Left ventricle myocardium superior (tissue), 1 donor: ENCODE measurements at regions not wholly inside any gene's neighbourhood (a gene's known extent, or its start where the extent isn't known, plus 50 kb on each side); places are given as distances from the start of the nearest gene placed in this dataset.

Experiments
- ATAC-seq: fragments of 200-7000 bp; cut with Tn5 transposase; one replicate; pipeline ENCODE4 v1.9.1; 2020; ENCODE audit warnings: mild to moderate bottlenecking, moderate library complexity
- DNase-seq: peaks from one replicate; pipeline ENCODE4 v3.0.0-alpha.2; 2020
- intact Hi-C: fragments of 100-400 bp; cut with micrococcal nuclease; formaldehyde crosslinking; loops from one replicate; pipeline ENCODE4 v1.11.0; 2022
- donor health status: DM: no; HTN: yes; CAD: no; lungs with severe emphysema.

GRCh38 chr1:17957588-17958267 lies 149.9 kb upstream of the IGSF21 start:
- peak; percentile 44 for ATAC-seq
- intact Hi-C loops: no loop called here
- DNase-seq: no peak

GRCh38 chr1:17958704-17959103 lies 148.9 kb upstream of the IGSF21 start:
- intact Hi-C loops: no loop called here
- no peak for ATAC-seq
- no peak for DNase-seq

GRCh38 chr1:17963513-17963912 lies 144.1 kb upstream of the IGSF21 start:
- DNase-seq (no peak), ATAC-seq (no peak)
- intact Hi-C loops: no loop called here

DNA sequence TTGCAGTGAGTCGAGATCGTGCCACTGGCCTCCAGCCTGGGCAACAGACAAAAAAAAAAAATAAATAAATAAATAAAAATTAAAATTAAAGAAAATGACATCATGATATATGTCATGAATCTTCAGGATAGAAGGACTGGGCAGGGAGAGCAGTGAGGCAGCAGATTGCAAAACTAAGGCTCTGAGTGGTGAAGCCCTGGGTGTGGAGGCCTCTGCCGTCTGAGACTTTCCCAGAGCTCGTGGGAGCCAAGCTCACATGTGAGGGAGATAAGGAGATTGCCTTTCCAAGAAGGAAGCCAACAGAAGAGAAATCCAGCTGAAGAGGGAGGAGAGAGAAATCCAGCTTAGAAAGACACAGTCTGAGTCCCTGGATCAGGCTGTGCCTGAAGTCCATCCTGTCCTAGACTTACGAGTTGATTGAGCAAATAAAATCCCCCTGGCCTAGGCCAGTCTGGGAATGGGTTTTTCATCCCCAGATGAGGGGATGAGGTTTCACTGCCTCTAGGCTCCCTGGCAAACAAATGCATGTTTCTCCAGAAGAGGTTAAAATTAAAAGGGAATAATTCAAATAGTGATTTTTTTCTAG lies 142.0 kb upstream of the IGSF21 start:
- peak; percentile 43 for ATAC-seq

GRCh38 chr1:17966341-17966740 lies 141.3 kb upstream of the IGSF21 start:
- no peak for DNase-seq
- peak; percentile 18 for ATAC-seq
- intact Hi-C loops: no loop called here

More for the DNA sequence above, 142.0 kb upstream of the IGSF21 start:
- DNase-seq: no peak
- intact Hi-C loops: no loop called here

DNA sequence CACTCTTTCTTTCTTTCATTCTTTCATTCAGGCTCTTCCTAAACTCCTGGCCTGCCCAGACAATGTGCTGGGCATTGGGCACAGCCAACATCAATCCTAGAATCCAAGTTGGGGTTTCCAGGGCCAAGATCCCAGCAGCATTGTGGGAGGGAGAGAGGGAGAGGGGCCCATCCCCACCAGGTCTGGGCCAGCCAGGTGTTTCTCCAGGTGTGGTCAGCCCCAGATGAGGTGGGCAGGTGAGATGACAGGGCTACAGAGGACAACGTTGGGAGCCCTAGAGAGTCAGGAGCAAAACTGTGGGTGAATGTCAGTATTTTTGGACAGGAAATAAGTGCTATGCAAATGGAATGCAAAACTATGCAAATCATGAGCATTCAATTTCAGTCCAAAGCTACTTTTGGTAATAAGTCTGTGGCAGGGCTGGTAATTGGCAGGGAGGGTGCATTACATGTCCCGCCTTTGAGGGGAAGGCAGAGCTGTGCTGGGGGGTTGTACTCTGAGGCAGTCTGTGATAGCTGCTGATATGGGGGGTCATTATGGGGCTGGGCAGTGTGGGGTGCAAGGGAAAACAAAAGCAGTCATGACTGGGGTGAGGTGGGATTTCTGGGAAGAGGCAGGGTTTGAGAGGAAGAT lies 139.9 kb upstream of the IGSF21 start:
- DNase-seq (no peak), ATAC-seq (no peak)
- intact Hi-C loops: no loop called here

DNA sequence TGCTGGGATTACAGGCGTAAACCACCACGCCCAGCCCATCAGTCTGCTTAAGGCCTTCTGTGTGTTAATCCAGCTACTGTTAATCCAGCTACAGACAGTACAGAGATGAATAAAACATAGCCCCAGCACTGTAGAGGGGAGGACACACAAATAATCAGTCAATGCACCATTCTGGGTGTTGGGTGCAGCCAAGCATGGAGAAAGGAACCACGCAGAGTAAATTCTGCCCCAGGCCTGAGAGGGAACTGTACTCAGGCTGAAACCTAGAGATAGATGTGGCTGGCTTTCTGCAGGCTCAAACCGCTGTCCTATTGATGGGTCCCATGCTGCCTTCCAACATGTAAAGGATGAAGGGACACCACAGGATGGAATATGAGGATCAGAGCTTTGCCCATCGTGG lies 136.8 kb upstream of the IGSF21 start:
- intact Hi-C loops: no loop called here
- ATAC-seq: no peak
- no peak for DNase-seq

DNA sequence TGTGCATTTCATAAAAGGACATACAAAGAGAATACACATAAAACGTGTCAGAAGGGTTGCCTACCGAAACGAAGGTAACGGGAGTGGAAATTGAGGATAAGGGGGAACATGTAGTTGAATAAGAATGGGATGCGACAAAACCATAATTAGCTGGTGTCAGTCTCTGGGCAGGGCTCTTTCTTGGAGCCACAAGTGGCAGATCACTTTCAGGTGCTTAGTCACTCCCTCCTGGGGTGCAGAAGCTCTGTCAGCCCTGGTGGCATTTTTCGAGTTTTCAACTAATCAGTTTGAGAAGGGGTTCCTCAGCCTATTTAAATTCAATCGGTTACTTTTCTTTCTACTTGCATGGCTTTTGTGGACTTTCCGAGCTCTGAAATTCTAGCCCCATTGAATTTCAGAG lies 133.9 kb upstream of the IGSF21 start:
- DNase-seq (no peak), ATAC-seq (no peak)
- intact Hi-C loops: no loop called here

DNA sequence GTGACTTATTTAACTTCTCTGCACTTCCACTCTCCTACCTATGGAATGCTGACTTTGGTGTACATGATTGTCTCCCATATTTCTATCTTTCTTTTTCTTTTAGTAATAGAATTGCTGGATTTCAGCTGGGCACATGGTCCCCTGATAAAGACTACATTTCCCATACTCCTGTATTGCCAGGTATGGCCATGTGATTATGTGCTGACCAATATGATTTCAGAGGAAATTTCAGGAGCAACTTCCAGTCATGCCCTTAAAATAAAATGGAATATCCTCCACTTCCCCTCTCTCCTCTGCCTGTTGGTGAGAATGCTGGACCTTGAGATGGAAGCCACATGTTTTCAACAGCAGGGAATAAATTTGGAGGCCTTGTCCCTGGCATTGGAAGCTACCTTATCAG lies 130.7 kb upstream of the IGSF21 start:
- DNase-seq (no peak), ATAC-seq (no peak)
- intact Hi-C loops: no loop called here

GRCh38 chr1:17978016-17978415 lies 129.6 kb upstream of the IGSF21 start:
- DNase-seq: no peak
- intact Hi-C loops: no loop called here

GRCh38 chr1:17979815-17980214 lies 127.8 kb upstream of the IGSF21 start:
- ATAC-seq (no peak), DNase-seq (no peak)
- intact Hi-C loops: no loop called here

More at GRCh38 chr1:17978016-17978415, 129.6 kb upstream of the IGSF21 start:
- ATAC-seq: no peak

GRCh38 chr1:17982197-17982596 lies 125.4 kb upstream of the IGSF21 start:
- intact Hi-C loops: no loop called here
- no peak for DNase-seq
- ATAC-seq: no peak

DNA sequence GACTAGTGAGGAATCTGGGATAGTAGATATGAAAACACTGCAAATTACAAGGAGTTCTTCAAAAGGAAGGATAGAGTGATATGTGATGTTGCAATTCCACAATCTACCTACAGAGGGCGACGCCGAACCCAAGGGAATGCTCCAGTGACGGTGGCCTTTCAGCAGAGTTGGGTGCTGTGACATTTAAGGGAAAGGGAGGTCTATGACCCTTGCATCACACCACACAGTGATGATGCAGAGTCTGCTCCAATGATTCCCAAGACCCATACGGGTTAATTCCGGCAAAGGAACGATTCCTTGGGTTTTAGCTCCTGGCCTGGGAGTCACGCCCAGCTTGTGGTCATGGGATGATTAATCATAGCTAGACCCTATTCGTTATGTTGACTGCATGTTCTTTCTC lies 123.0 kb upstream of the IGSF21 start:
- intact Hi-C loops: no loop called here
- ATAC-seq: no peak

GRCh38 chr1:17986156-17986555 lies 121.4 kb upstream of the IGSF21 start:
- intact Hi-C loops: no loop called here
- DNase-seq (no peak), ATAC-seq (no peak)

More for the DNA sequence above, 123.0 kb upstream of the IGSF21 start:
- no peak for DNase-seq

GRCh38 chr1:17990401-17990800 lies 117.2 kb upstream of the IGSF21 start:
- ATAC-seq (no peak), DNase-seq (no peak)
- intact Hi-C loops: no loop called here

DNA sequence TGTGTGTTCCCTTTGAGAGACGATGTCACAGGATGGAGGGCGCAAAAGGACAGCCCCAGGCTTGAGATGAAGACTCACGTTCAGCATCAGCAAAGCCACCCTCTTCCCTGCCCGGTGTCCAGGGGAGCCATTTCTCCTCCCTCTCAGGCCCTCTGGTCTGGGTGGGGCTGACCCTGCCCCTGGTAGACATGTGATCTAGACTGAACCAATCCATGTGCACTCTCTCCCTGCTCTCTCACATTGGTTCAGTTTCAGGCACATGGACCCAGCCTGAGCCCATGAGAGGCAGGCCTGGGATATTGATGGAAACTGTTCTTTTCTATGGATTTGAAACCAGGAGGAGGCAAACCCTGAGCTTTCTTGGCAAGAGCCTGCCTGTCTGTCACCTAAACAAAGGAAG lies 115.6 kb upstream of the IGSF21 start:
- intact Hi-C loops: no loop called here

GRCh38 chr1:17992800-17993199 lies 114.8 kb upstream of the IGSF21 start:
- ATAC-seq: no peak
- intact Hi-C loops: no loop called here

More for the DNA sequence above, 115.6 kb upstream of the IGSF21 start:
- ATAC-seq (no peak), DNase-seq (no peak)

DNA sequence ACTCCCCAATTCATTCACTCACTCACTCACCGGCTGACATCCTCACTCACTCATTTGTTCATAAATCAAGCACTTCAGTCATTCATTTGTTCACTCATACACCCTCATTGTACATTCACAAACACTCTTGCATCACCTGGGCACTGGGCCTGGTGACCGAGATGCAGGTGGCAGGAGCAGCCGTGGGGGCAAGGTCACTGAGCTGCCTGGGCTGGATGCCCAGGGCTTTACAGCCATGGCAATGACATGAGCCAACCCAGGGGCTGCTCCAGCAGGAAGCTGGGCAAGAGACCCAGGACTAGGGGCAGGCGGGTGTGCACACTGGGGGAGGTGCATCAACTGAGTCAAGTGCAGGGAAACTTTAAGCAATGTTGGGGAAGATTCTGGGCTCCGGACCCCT lies 113.6 kb upstream of the IGSF21 start:
- intact Hi-C loops: no loop called here

More at GRCh38 chr1:17992800-17993199, 114.8 kb upstream of the IGSF21 start:
- DNase-seq: no peak

GRCh38 chr1:17995480-17995879 lies 112.1 kb upstream of the IGSF21 start:
- DNase-seq (no peak), ATAC-seq (no peak)
- intact Hi-C loops: no loop called here

More for the DNA sequence above, 113.6 kb upstream of the IGSF21 start:
- ATAC-seq: no peak
- DNase-seq: no peak

DNA sequence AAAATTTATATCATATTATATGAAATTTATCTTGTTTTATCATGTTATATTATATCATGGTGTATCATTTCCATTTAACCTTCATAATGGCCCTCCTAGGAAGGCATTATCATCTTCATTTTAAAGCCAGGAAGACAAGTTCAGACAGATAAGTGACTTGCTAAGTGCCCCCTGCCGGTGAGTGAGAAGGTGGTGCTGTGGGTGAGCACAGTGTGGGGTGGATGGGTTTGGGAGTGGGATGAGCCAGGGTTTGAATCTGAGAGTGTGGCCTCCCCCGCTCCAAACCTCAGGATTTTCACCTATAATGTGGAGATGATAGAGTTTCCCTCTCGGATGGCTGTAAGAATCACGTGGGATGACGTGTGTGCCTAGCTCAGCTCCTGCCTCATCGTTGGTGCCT lies 108.7 kb upstream of the IGSF21 start:
- intact Hi-C loops: no loop called here
- DNase-seq (no peak), ATAC-seq (no peak)

DNA sequence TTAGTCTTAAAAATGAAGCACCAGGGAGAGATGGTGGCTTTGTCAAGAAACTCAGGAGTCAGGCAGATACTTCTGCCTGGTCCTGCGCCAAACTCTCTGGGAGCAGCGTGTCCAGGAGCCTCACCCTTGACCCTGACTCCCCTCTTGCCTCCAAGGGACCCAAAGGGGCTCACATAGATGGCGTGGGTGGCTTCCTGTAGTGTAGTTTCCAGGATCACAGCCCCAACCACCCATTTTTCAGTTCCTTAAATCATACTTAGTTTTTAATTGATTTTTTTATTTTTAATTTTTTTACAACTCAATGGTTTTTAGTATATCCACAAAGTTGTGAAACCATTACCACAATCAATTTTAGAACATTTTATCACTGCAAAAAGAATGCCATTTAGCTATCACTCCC lies 107.7 kb upstream of the IGSF21 start:
- DNase-seq (no peak), ATAC-seq (no peak)
- intact Hi-C loops: no loop called here
